HEK293 (cell line): ENCODE measurements at regions not wholly inside any gene's neighbourhood (a gene's known extent, or its start where the extent isn't known, plus 50 kb on each side); places are given as distances from the start of the nearest gene placed in this dataset.

Experiments
- CTCF ChIA-PET: fragments of 350-600 bp; formaldehyde crosslinking; extraction: SDS; loops from one replicate; lab custom pipeline; 2021; ENCODE audit warnings: antibody characterized with exemption; lab: Yijun Ruan, JAX
- POLR2A ChIA-PET: fragments of 300-600 bp; formaldehyde crosslinking; extraction: SDS; loops from one replicate; lab custom pipeline; 2020; ENCODE audit warnings: antibody characterized with exemption, inconsistent platforms; lab: Yijun Ruan, JAX
- H3K27ac ChIP-seq: fragments of 200-500 bp; sonication (Bioruptor generic); 2 replicates; pipeline ENCODE4 v1.5.1; 2014; ENCODE audit warnings: low read depth, low read length, control low read depth, inconsistent platforms; ENCODE audit errors: extremely low read depth
- H3K36me3 ChIP-seq, 2 experiments: fragments of 200-500 bp in 1 of 2; sonication (Bioruptor generic) in 1 of 2; 1 replicate in 1 of 2; 2 replicates in 1 of 2; pipeline ENCODE4 v1.5.1; 2014 to 2017; ENCODE audit warnings: inconsistent platforms in 2 of 2, low read length in 2 of 2; ENCODE audit not compliant: control insufficient read depth in 2 of 2, insufficient read depth in 1 of 2
- H3K4me1 ChIP-seq: fragments of 200-500 bp; sonication (Bioruptor generic); 2 replicates; pipeline ENCODE4 v1.5.1; 2014; ENCODE audit warnings: mild to moderate bottlenecking, low read length, inconsistent platforms; ENCODE audit not compliant: control insufficient read depth, insufficient read depth
- H3K4me3 ChIP-seq: 2 replicates; pipeline ENCODE4 v1.5.1; 2011; ENCODE audit warnings: low read depth, mild to moderate bottlenecking, control low read depth, low read length, moderate library complexity
- H3K9me3 ChIP-seq: fragments of 200-500 bp; sonication (Bioruptor generic); 2 replicates; pipeline ENCODE4 v1.5.1; 2014; ENCODE audit warnings: low read depth, low read length, inconsistent platforms; ENCODE audit not compliant: control insufficient read depth, insufficient read depth
- BCL11B ChIP-seq: fragments of 450-650 bp; formaldehyde crosslinking; IDR thresholded peaks from 2 replicates; pipeline ENCODE4 v1.5.1; 2016; ENCODE audit warnings: low read depth, missing biosample characterization, missing genetic modification characterization
- GLIS2 ChIP-seq: fragments of 450-650 bp; formaldehyde crosslinking; IDR thresholded peaks from 2 replicates; pipeline ENCODE4 v1.5.1; 2016; ENCODE audit warnings: missing biosample characterization, missing genetic modification characterization
- HIC1 ChIP-seq: fragments of 450-650 bp; formaldehyde crosslinking; IDR thresholded peaks from 2 replicates; pipeline ENCODE4 v1.5.1; 2016; ENCODE audit warnings: missing biosample characterization, missing genetic modification characterization
- TSHZ1 ChIP-seq: fragments of 450-650 bp; formaldehyde crosslinking; IDR thresholded peaks from 2 replicates; pipeline ENCODE4 v1.5.1; 2016; ENCODE audit warnings: missing biosample characterization, missing genetic modification characterization, borderline replicate concordance
- ZNF132 ChIP-seq: fragments of 450-650 bp; formaldehyde crosslinking; IDR thresholded peaks from 2 replicates; pipeline ENCODE4 v1.5.1; 2017; ENCODE audit warnings: missing biosample characterization, missing genetic modification characterization, borderline replicate concordance
- ZNF133 ChIP-seq: fragments of 450-650 bp; formaldehyde crosslinking; IDR thresholded peaks from 2 replicates; pipeline ENCODE4 v1.5.1; 2016; ENCODE audit warnings: missing biosample characterization, missing genetic modification characterization
- ZNF280D ChIP-seq: fragments of 450-650 bp; formaldehyde crosslinking; IDR thresholded peaks from 2 replicates; pipeline ENCODE4 v1.5.1; 2016; ENCODE audit warnings: missing biosample characterization, missing genetic modification characterization
- ZNF449 ChIP-seq: fragments of 450-650 bp; formaldehyde crosslinking; IDR thresholded peaks from 2 replicates; pipeline ENCODE4 v1.5.1; 2017; ENCODE audit warnings: missing biosample characterization, mild to moderate bottlenecking, missing genetic modification characterization, moderate library complexity
- ZNF561 ChIP-seq: fragments of 450-650 bp; IDR thresholded peaks from 2 replicates; pipeline ENCODE4 v1.5.1; 2018; ENCODE audit warnings: missing biosample characterization, missing genetic modification characterization, borderline replicate concordance
- ZNF571 ChIP-seq: fragments of 450-650 bp; formaldehyde crosslinking; IDR thresholded peaks from 2 replicates; pipeline ENCODE4 v1.5.0; 2017; ENCODE audit warnings: missing biosample characterization, missing genetic modification characterization
- ZNF843 ChIP-seq: fragments of 450-650 bp; formaldehyde crosslinking; IDR thresholded peaks from 2 replicates; pipeline ENCODE4 v1.5.1; 2016; ENCODE audit warnings: missing biosample characterization, missing genetic modification characterization
- ZSCAN18 ChIP-seq: fragments of 450-650 bp; formaldehyde crosslinking; IDR thresholded peaks from 2 replicates; pipeline ENCODE4 v1.5.1; 2016; ENCODE audit warnings: missing biosample characterization, missing genetic modification characterization
- ZXDB ChIP-seq: fragments of 450-650 bp; formaldehyde crosslinking; IDR thresholded peaks from 2 replicates; pipeline ENCODE4 v1.5.1; 2016; ENCODE audit warnings: missing biosample characterization, missing genetic modification characterization
- TF ChIP-seq, protein P1 (sequence below): fragments of 450-650 bp; formaldehyde crosslinking; conservative IDR thresholded peaks from 2 replicates; pipeline ENCODE4 v1.5.1; 2016; ENCODE audit warnings: low read depth, missing biosample characterization, missing genetic modification characterization

- ChIA-PET CTCF (interaction anchor here (0.6 to 0.7 kb wide), 2 partner anchors 522 to 608 kb away, joined by 3 read pairs; no protein-coding TSS in a partner anchor), POLR2A (no interaction called here)
- TF ChIP-seq ZNF571 (no peak), HIC1 (tag by site-specific recombination) (no peak), ZNF132 (tag by site-specific recombination) (no peak), ZSCAN18 (no peak), ZXDB (tag by site-specific recombination) (no peak), TSHZ1 (no peak), BCL11B (tag by site-specific recombination) (no peak)
- TF ChIP-seq, protein P1, sequence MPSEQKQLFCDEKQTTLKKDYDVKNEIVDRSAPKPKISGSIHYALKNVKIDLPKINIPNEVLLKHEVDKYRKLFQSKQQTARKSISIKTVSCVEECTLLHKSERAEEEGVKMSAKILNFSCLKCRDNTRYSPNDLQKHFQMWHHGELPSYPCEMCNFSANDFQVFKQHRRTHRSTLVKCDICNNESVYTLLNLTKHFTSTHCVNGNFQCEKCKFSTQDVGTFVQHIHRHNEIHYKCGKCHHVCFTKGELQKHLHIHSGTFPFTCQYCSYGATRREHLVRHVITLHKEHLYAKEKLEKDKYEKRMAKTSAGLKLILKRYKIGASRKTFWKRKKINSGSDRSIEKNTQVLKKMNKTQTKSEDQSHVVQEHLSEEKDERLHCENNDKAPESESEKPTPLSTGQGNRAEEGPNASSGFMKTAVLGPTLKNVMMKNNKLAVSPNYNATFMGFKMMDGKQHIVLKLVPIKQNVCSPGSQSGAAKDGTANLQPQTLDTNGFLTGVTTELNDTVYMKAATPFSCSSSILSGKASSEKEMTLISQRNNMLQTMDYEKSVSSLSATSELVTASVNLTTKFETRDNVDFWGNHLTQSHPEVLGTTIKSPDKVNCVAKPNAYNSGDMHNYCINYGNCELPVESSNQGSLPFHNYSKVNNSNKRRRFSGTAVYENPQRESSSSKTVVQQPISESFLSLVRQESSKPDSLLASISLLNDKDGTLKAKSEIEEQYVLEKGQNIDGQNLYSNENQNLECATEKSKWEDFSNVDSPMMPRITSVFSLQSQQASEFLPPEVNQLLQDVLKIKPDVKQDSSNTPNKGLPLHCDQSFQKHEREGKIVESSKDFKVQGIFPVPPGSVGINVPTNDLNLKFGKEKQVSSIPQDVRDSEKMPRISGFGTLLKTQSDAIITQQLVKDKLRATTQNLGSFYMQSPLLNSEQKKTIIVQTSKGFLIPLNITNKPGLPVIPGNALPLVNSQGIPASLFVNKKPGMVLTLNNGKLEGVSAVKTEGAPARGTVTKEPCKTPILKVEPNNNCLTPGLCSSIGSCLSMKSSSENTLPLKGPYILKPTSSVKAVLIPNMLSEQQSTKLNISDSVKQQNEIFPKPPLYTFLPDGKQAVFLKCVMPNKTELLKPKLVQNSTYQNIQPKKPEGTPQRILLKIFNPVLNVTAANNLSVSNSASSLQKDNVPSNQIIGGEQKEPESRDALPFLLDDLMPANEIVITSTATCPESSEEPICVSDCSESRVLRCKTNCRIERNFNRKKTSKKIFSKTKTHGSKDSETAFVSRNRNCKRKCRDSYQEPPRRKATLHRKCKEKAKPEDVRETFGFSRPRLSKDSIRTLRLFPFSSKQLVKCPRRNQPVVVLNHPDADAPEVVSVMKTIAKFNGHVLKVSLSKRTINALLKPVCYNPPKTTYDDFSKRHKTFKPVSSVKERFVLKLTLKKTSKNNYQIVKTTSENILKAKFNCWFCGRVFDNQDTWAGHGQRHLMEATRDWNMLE (tag by site-specific recombination) = no peak
- Histone ChIP-seq H3K4me1 (no peaks in the 10 kb centered on the region), H3K4me3 (no peak overlapping the region), H3K9me3 (no peaks in the 10 kb centered on the region), H3K27ac (no peak overlapping the region), H3K36me3 (no peaks in the 10 kb centered on the region)
Observed at GRCh38 chr17:12478311-12478710, 187.4 kb upstream of the MYOCD start.

DNA sequence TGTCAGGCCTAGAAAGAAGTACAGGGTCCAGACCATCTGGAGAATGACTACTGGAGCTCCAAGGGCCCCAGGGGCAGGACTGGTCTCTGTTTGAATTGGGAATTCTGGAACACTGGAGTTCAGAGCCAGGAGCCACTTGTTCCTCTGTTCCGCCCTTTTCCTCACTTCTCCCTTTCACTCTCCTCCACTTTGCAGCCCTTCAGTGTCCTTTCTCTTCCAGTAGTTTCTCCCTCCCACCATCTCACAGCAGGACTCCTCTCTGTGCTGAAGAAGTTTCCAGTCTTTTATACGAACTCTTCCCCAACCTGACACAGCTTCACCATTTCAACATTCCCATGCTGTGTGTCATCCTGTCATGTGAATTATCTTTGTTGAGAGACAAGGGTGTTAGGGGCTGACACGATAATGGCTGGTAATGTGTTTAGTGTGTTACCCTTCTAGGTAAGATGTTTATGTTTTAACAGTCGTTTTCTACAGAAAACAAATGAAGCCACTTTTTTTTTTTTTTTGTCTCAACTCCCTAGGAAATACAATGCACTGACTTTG, 180.3 kb upstream of the MYOCD start:
- ChIA-PET CTCF (interaction anchor here (0.6 kb wide), 2 partner anchors 21 to 90 kb away, joined by 3 to 6 read pairs; no protein-coding TSS in a partner anchor), POLR2A (no interaction called here)
- H3K4me1 ChIP-seq = no peaks in the 10 kb centered on the region
- no peak overlapping the region for H3K27ac ChIP-seq
- TF ChIP-seq GLIS2 (tag by site-specific recombination) = no peak
- TF ChIP-seq ZNF133 (tag by site-specific recombination) = peak; percentile 63
- no peak for TF ChIP-seq ZNF449 (tag by site-specific recombination)
- no peak for TF ChIP-seq ZNF280D (tag by site-specific recombination)
- TF ChIP-seq ZNF843 (tag by site-specific recombination) = no peak
- no peak for TF ChIP-seq ZNF561
- no peaks in the 10 kb centered on the region for H3K9me3 ChIP-seq
- no peak overlapping the region for H3K4me3 ChIP-seq
- H3K36me3 ChIP-seq = no peaks in the 10 kb centered on the region
